Cardiac muscle cell (in vitro differentiated cells and primary cell): ENCODE measurements at regions not wholly inside any gene's neighbourhood (a gene's known extent, or its start where the extent isn't known, plus 50 kb on each side); places are given as distances from the start of the nearest gene placed in this dataset.

Experiments used
- DNase-seq, 2 donors: peaks; one replicate each; pipeline versions ENCODE4 v3.0.0 to v3.0.0-alpha.2; 2010 to 2017; ENCODE audit warnings: low read depth in 1 of 2, low spot score in 1 of 2
- H3K27ac ChIP-seq: fragments of 200-600 bp; sonication (generic); 2 replicates; pipeline ENCODE4 v1.5.1; 2016
- H3K27me3 ChIP-seq: fragments of 200-600 bp; sonication (generic); 2 replicates; pipeline ENCODE4 v1.6.0; 2016; ENCODE audit warnings: control low read depth
- H3K36me3 ChIP-seq: fragments of 200-600 bp; sonication (generic); 2 replicates; pipeline ENCODE4 v1.5.1; 2016; ENCODE audit warnings: control low read depth
- H3K4me1 ChIP-seq: fragments of 200-600 bp; sonication (generic); 2 replicates; pipeline ENCODE4 v1.8.1; 2017; ENCODE audit warnings: low read depth, mild to moderate bottlenecking, mixed run types
- H3K4me3 ChIP-seq: fragments of 200-600 bp; sonication (generic); 2 replicates; pipeline ENCODE4 v1.5.1; 2016; ENCODE audit warnings: mild to moderate bottlenecking
- H3K9me3 ChIP-seq: fragments of 200-600 bp; sonication (generic); 2 replicates; pipeline ENCODE4 v1.5.1; 2017; ENCODE audit warnings: low read depth, mild to moderate bottlenecking, control low read depth
- TF ChIP-seq, protein P1 (sequence below): IDR thresholded peaks from 2 replicates; pipeline ENCODE4 v1.5.1; 2012; ENCODE audit warnings: low read depth, mild to moderate bottlenecking, low read length

DNA sequence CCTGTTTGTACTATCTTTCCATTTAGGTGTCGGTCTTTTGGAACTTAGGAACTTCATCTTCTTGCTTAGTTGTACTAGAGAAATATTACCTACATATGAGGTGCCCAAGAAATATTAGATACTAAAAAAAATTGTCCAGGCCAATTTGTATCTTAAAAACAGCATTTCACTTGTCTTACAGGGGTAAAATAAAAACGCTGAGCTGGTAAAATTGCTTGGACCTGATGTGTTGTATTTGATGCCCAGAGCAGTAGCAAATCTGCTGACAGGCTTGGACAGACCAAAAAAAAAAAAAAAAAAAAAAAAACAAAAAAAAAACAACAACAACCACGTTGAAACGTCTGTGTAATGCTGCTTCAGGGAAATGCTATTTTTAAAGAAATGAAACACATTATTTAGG is 150.4 kb upstream of the ARX start:
- no peaks in the 10 kb centered on the region for H3K4me1 ChIP-seq
- no peaks in the 10 kb centered on the region for H3K27me3 ChIP-seq
- H3K4me3 ChIP-seq, result no peak overlapping the region
- H3K27ac ChIP-seq, result no peak overlapping the region
- H3K36me3 ChIP-seq, result no peaks in the 10 kb centered on the region
- H3K9me3 ChIP-seq, result no peaks in the 10 kb centered on the region
- TF ChIP-seq, protein P1, sequence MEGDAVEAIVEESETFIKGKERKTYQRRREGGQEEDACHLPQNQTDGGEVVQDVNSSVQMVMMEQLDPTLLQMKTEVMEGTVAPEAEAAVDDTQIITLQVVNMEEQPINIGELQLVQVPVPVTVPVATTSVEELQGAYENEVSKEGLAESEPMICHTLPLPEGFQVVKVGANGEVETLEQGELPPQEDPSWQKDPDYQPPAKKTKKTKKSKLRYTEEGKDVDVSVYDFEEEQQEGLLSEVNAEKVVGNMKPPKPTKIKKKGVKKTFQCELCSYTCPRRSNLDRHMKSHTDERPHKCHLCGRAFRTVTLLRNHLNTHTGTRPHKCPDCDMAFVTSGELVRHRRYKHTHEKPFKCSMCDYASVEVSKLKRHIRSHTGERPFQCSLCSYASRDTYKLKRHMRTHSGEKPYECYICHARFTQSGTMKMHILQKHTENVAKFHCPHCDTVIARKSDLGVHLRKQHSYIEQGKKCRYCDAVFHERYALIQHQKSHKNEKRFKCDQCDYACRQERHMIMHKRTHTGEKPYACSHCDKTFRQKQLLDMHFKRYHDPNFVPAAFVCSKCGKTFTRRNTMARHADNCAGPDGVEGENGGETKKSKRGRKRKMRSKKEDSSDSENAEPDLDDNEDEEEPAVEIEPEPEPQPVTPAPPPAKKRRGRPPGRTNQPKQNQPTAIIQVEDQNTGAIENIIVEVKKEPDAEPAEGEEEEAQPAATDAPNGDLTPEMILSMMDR, result no peak
- no peak for DNase-seq

GRCh38 chrX:25158635-25159034 is 142.9 kb upstream of the ARX start:
- no peak for DNase-seq
- H3K4me1 ChIP-seq, result no peaks in the 10 kb centered on the region
- H3K27ac ChIP-seq, result no peak overlapping the region
- no peaks in the 10 kb centered on the region for H3K36me3 ChIP-seq
- TF ChIP-seq, protein P1, result no peak
- no peak overlapping the region for H3K4me3 ChIP-seq
- H3K27me3 ChIP-seq, result no peaks in the 10 kb centered on the region
- no peaks in the 10 kb centered on the region for H3K9me3 ChIP-seq

- no peak overlapping the region for H3K27ac ChIP-seq
- no peaks in the 10 kb centered on the region for H3K36me3 ChIP-seq
- DNase-seq, result no peak
- TF ChIP-seq, protein P1, result no peak
- H3K9me3 ChIP-seq, result no peaks in the 10 kb centered on the region
- no peak overlapping the region for H3K4me3 ChIP-seq
- H3K4me1 ChIP-seq, result no peaks in the 10 kb centered on the region
- no peaks in the 10 kb centered on the region for H3K27me3 ChIP-seq
Measured at GRCh38 chrX:25156832-25157231, 141.1 kb upstream of the ARX start.

DNA sequence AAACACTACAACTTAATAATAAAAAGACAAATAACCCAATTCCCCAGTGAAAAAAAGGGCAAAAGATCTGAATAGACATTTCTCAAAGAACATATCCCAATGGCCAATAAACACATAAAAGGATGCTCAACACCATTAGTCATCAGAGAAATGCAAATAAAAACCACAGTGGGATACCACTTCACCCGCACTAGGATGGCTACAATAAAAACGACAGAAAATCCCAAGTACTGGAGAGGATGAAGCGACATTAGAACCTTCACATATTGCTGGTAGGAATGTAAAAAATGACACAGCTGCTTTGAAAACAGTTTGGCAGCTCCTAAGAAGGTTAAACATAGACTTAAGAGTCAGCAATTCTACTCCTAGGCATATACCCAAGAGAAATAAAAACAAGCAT is 140.6 kb upstream of the ARX start:
- no peaks in the 10 kb centered on the region for H3K36me3 ChIP-seq
- no peak for DNase-seq

GRCh38 chrX:25154168-25154567 is 138.4 kb upstream of the ARX start:
- Histone ChIP-seq H3K9me3 (no peaks in the 10 kb centered on the region), H3K4me3 (no peak overlapping the region), H3K27me3 (no peaks in the 10 kb centered on the region), H3K27ac (no peak overlapping the region), H3K36me3 (no peaks in the 10 kb centered on the region), H3K4me1 (no peaks in the 10 kb centered on the region)
- no peak for DNase-seq
- TF ChIP-seq, protein P1, result no peak

More for the DNA sequence above, 140.6 kb upstream of the ARX start:
- Histone ChIP-seq H3K27me3 (no peaks in the 10 kb centered on the region), H3K9me3 (no peaks in the 10 kb centered on the region), H3K27ac (no peak overlapping the region), H3K4me1 (no peaks in the 10 kb centered on the region), H3K4me3 (no peak overlapping the region)
- TF ChIP-seq, protein P1, result no peak

DNA sequence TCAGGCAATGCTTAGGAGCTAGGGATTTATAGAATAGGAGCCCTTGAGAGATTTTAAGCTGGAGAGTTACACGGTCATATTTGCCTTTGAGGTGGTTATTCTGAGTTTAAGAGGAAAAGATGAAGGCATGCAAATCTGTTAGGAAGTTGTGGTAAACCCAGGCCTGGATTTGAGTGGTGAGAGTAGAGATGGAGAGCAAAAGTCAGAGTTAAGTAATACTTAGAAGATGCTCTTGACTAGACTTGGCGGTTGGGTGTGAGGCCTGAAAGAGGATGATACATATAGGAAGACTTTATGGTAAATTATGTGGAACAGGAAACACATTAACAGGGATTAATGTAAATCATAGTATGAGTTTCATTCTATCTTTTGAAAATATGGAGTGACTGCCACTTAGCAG is 136.0 kb upstream of the ARX start:
- TF ChIP-seq, protein P1, result no peak
- DNase-seq, result no peak
- no peak overlapping the region for H3K4me3 ChIP-seq
- H3K4me1 ChIP-seq, result no peaks in the 10 kb centered on the region
- no peaks in the 10 kb centered on the region for H3K9me3 ChIP-seq
- no peaks in the 10 kb centered on the region for H3K36me3 ChIP-seq
- H3K27ac ChIP-seq, result no peak overlapping the region
- H3K27me3 ChIP-seq, result no peaks in the 10 kb centered on the region
